Left lobe of liver (tissue), 2 donors: ENCODE measurements at regions not wholly inside any gene's neighbourhood (a gene's known extent, or its start where the extent isn't known, plus 50 kb on each side); places are given as distances from the start of the nearest gene placed in this dataset.
"Not testable (repeated sequence)": the region's sequence is repeated elsewhere in the genome, so short reads cannot be mapped to it uniquely, and the experiment has no call there.

Source experiments
- ATAC-seq: fragments of 200-7000 bp; cut with Tn5 transposase; one replicate; pipeline ENCODE4 v1.9.1; 2020; ENCODE audit warnings: mild to moderate bottlenecking, moderate library complexity
- DNase-seq: peaks from one replicate; pipeline ENCODE4 v3.0.0-alpha.2; 2020; ENCODE audit warnings: low spot score
- donor health status: DM: no; HTN: no; CAD: no; lungs with moderate emphysema.
- donor health status: DM: no; HTN: yes; CAD: no.

GRCh38 chr7:32816409-32816948 is 75.1 kb downstream of the KBTBD2 start:
- not testable (repeated sequence) for DNase-seq
- ATAC-seq = peak; percentile 30

GRCh38 chr7:32814779-32815178 is 76.8 kb downstream of the KBTBD2 start:
- DNase-seq, ATAC-seq: not testable (repeated sequence)

- ATAC-seq = no peak
- no peak for DNase-seq
Measured at GRCh38 chr7:32809871-32810270, 81.7 kb downstream of the KBTBD2 start.

GRCh38 chr7:32809347-32809746 is 82.2 kb downstream of the KBTBD2 start:
- ATAC-seq (no peak), DNase-seq (no peak)

GRCh38 chr7:32803406-32804141 is 88.0 kb downstream of the KBTBD2 start:
- no peak for DNase-seq
- peak; percentile 36 for ATAC-seq

GRCh38 chr7:32802305-32802910 is 89.2 kb downstream of the KBTBD2 start:
- no peak for DNase-seq
- ATAC-seq = no peak

- not testable (repeated sequence) for DNase-seq, ATAC-seq
Measured at GRCh38 chr7:32793053-32793452, 98.5 kb downstream of the KBTBD2 start.

GRCh38 chr7:32790766-32791430 is 100.7 kb downstream of the KBTBD2 start:
- ATAC-seq, DNase-seq: not testable (repeated sequence)

GRCh38 chr7:32789266-32789665 is 102.3 kb downstream of the KBTBD2 start:
- ATAC-seq = not testable (repeated sequence)

GRCh38 chr7:32788174-32788573 is 103.4 kb downstream of the KBTBD2 start:
- ATAC-seq, DNase-seq: not testable (repeated sequence)

More at GRCh38 chr7:32789266-32789665, 102.3 kb downstream of the KBTBD2 start:
- not testable (repeated sequence) for DNase-seq

- not testable (repeated sequence) for DNase-seq, ATAC-seq
Measured at GRCh38 chr7:32785365-32785944, 106.1 kb downstream of the KBTBD2 start.

- ATAC-seq = not testable (repeated sequence)
Measured at GRCh38 chr7:32779895-32780294, 111.7 kb downstream of the KBTBD2 start.

GRCh38 chr7:32779167-32779566 is 112.4 kb downstream of the KBTBD2 start:
- ATAC-seq = no peak

More at GRCh38 chr7:32779895-32780294, 111.7 kb downstream of the KBTBD2 start:
- DNase-seq = not testable (repeated sequence)

GRCh38 chr7:32777041-32777666 is 114.4 kb downstream of the KBTBD2 start:
- not testable (repeated sequence) for ATAC-seq, DNase-seq

More at GRCh38 chr7:32779167-32779566, 112.4 kb downstream of the KBTBD2 start:
- no peak for DNase-seq

- ATAC-seq, DNase-seq: not testable (repeated sequence)
Measured at GRCh38 chr7:32776318-32776717, 115.2 kb downstream of the KBTBD2 start.

- not testable (repeated sequence) for DNase-seq, ATAC-seq
Measured at GRCh38 chr7:32775809-32776208, 115.8 kb downstream of the KBTBD2 start.

- ATAC-seq = no peak
- no peak for DNase-seq
Measured at GRCh38 chr7:32774541-32774951, 117.0 kb downstream of the KBTBD2 start.

- DNase-seq, ATAC-seq: not testable (repeated sequence)
Measured at GRCh38 chr7:32768866-32769510, 122.6 kb downstream of the KBTBD2 start.

GRCh38 chr7:32768338-32768737 is 123.2 kb downstream of the KBTBD2 start:
- ATAC-seq, DNase-seq: not testable (repeated sequence)
